ENCODE measurements at regions not wholly inside any gene's neighbourhood (a gene's known extent, or its start where the extent isn't known, plus 50 kb on each side); places are given as distances from the start of the nearest gene placed in this dataset.
"Not testable (repeated sequence)": the region's sequence is repeated elsewhere in the genome, so short reads cannot be mapped to it uniquely, and the experiment has no call there.

DNA sequence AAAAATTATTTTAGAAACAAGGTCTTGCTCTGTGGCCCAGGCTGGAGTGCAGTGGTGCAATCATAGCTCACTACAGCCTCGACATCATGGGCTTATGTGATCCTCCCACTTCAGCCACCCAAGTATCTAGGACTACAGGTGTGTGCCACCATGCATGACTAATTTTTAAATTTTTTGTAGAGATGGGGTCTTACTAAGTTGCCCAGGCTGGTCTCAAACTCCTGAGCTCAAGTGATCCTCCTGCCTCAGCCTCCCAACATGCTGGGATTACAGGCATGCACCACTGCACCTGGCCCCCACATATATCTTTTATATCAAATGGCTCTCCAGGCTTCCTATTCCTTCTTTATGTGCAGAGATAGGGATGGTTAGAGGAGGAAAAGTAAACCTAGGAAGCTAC is 91.2 kb upstream of the SVIL start:
- not testable (repeated sequence) for DNase-seq (ENCODE audit: low spot score)

GRCh38 chr10:29725133-29725720 is 90.5 kb upstream of the SVIL start:
- no peak for DNase-seq (ENCODE audit: low spot score)

DNA sequence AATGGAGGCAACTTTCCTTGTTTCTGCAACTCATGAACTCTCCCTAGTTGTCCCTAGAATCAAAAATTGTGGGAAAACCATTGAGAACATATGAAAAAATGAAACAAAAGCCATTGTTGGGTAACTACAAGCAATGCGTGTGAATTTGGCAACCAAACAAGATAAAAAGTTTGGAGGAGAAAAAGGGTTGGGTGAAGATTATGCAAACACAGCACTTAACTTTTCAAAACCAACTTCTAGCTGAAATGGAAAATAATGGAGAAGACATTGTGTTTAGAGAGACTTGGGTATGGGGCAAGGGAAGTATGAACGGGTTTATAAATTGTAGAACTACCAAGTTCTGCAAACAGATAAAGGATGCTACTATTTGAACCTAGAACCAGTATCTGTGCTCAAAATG is 89.0 kb upstream of the SVIL start:
- DNase-seq (ENCODE audit: low spot score) = no peak

GRCh38 chr10:29722777-29723176 is 88.0 kb upstream of the SVIL start:
- DNase-seq (ENCODE audit: low spot score) = no peak

GRCh38 chr10:29720149-29720548 is 85.4 kb upstream of the SVIL start:
- DNase-seq (ENCODE audit: low spot score) = no peak

- DNase-seq (ENCODE audit: low spot score) = no peak
These were observed 84.5 kb upstream of the SVIL start for GRCh38 chr10:29719281-29719675.

- DNase-seq (ENCODE audit: low spot score) = no peak
These were observed 80.5 kb upstream of the SVIL start for GRCh38 chr10:29715296-29715695.

- DNase-seq (ENCODE audit: low spot score) = no peak
These were observed 79.5 kb upstream of the SVIL start for GRCh38 chr10:29714096-29714874.

- DNase-seq (ENCODE audit: low spot score) = no peak
These were observed 78.7 kb upstream of the SVIL start for GRCh38 chr10:29713450-29713849.

- DNase-seq (ENCODE audit: low spot score) = peak; percentile 33
These were observed 77.3 kb upstream of the SVIL start for GRCh38 chr10:29712108-29712507.

- no peak for DNase-seq (ENCODE audit: low spot score)
These were observed 75.4 kb upstream of the SVIL start for GRCh38 chr10:29710128-29710527.

- DNase-seq (ENCODE audit: low spot score) = no peak
These were observed 74.8 kb upstream of the SVIL start for GRCh38 chr10:29709484-29710002.

DNA sequence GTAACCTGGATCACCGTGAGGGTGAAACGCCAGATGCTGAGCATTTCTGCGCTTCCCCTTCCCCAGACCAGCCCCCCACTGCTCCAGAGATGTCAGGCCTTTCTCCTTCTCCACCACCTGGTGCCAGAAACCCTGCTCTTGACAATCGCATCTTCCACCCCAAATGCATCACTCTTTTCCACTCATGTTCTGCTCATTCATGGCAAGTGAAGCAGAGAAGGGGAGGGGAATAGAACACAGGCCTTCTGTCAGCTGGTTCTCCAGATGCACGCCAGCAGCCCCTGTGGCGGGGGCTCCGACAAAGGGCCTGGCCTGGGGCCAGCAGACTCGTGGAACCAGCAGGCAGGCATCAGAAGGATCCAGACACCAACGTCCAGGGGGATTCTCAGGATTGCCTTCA is 68.5 kb upstream of the SVIL start:
- DNase-seq (ENCODE audit: low spot score) = no peak

DNA sequence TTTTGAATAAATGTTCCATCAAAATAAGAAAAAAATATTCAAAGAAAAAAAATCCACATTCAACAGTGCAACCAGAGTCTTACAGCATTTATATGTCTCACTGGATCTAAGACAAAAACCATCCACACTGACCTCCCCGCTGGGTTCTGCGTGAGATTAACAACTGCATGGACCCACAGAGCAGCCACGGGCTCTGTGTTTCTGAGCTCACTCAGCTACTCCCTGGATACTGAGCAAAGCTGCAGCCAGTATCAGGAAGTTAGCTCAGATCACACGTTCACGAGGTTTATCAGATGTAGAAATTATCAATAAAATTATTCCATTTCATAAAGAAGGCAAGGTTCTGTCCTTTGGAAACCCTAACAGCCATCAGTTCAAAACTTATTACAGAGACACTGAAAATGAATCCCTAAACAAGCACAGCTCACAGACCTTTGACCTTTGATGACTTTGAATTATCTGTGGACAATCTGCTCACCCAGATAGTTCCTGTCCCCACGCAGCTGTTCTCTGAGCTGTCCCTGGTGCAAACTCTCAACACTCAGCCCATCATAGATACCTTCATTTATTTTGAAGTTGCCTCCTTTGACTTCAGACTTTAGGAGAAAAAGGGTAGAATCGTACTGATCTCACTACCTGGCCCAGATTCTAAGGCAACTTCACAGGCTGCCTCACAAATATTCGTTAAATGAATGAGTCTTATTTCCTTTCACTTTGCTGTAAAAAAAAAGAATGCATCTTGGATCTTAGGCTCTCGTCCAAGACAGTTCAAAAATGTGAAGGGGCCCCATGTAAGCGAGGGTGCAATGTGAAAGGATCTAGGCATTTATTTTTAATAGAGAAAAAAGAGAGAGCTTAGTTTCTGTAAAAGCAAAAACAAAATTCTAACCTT is 67.7 kb upstream of the SVIL start:
- DNase-seq (ENCODE audit: low spot score) = no peak

GRCh38 chr10:29701306-29701705 is 66.5 kb upstream of the SVIL start:
- DNase-seq (ENCODE audit: low spot score) = no peak

- no peak for DNase-seq (ENCODE audit: low spot score)
These were observed 64.8 kb upstream of the SVIL start for GRCh38 chr10:29699621-29700020.

DNA sequence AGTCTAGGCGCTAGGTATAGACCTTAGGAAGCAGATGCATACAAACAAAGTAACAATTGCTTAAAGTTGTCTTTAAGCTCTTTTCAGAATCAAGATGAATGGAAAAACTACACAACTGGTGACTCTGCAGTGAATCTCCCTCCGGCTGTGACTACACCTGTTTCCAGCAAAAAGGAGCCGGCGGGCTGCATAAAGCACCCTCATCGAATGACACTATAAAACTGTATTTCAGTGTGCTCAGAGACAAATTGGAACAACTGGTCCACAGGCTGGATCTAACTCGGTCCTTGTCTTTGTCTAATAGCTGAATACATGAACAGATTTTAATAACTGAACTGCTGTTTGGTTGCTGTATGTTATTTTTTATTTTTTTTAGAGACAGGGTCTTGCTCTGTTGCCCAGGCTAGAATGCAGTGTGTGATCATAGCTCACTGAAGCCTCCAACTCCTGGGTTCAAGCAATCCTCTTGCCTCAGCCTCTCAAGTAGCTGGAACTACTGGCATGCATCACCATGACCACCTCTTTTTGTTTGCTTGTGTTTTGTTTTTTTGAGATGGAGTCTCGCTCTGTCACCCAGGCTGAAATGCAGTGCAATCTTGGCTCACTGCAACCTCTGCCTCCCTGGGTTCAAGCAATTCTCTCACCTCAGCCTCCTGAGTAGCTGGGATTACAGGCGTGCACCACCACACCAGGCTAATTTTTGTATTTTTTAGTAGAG is 64.2 kb upstream of the SVIL start:
- no peak for DNase-seq (ENCODE audit: low spot score)

- not testable (repeated sequence) for DNase-seq (ENCODE audit: low spot score)
These were observed 61.8 kb upstream of the SVIL start for GRCh38 chr10:29696581-29696980.

- DNase-seq (ENCODE audit: low spot score) = no peak
These were observed 59.4 kb upstream of the SVIL start for GRCh38 chr10:29694121-29694520.

GRCh38 chr10:29692121-29692539 is 57.4 kb upstream of the SVIL start:
- no peak for DNase-seq (ENCODE audit: low spot score)

DNA sequence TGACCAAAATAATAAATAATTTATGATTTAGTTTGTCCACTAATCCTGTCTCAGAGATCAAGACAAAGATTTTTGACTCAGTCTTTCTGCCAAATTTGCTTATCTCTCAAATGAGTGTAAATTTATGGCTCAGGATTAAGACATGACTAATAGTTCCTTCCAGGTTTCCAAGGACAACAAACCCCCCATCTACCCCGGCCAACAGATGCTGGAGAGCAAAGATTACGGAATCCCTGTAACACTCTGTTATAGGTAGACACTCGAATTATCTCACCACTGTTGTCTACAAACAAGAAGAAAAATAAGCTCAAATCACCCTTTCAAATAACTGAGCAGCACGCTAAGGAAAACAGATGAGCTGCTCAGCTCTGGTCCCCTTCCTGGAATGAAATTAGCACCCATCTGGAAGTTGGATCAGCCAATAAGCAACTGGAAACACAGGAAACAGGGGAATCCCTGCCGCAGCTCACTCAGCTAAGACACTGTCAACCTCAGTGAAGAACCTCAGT is 56.8 kb upstream of the SVIL start:
- DNase-seq (ENCODE audit: low spot score) = no peak

Data from HT-29 (cell line).